ENCODE measurements at regions not wholly inside any gene's neighbourhood (a gene's known extent, or its start where the extent isn't known, plus 50 kb on each side); places are given as distances from the start of the nearest gene placed in this dataset.
A peak's percentile ranks its signal among the peaks of the same experiment; 100 is the strongest.

DNA sequence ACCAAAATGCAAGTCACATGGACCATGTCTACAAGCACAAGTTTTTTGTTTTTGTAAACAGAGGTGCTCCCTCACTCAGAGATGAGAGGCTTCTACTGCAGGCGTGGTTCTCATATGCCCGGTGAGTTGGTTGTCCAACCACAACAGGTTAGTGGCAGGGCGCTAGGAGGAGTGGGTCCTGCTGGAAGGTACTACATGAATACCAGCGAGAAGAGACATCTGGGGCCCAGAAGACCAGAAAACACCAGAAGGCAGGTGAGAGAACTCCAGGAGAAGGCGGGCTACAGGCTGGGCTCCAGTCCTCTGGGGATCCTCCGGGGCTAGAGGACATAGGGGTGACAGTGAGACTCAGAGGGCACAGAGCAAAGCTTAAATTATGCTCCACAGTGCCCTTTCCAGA is 366.5 kb downstream of the MATN1 start:
- TF ChIP-seq, protein P1, sequence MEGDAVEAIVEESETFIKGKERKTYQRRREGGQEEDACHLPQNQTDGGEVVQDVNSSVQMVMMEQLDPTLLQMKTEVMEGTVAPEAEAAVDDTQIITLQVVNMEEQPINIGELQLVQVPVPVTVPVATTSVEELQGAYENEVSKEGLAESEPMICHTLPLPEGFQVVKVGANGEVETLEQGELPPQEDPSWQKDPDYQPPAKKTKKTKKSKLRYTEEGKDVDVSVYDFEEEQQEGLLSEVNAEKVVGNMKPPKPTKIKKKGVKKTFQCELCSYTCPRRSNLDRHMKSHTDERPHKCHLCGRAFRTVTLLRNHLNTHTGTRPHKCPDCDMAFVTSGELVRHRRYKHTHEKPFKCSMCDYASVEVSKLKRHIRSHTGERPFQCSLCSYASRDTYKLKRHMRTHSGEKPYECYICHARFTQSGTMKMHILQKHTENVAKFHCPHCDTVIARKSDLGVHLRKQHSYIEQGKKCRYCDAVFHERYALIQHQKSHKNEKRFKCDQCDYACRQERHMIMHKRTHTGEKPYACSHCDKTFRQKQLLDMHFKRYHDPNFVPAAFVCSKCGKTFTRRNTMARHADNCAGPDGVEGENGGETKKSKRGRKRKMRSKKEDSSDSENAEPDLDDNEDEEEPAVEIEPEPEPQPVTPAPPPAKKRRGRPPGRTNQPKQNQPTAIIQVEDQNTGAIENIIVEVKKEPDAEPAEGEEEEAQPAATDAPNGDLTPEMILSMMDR (conservative IDR thresholded peaks at IDR 0.05; ENCODE audit: low read depth, low read length): no peak

DNA sequence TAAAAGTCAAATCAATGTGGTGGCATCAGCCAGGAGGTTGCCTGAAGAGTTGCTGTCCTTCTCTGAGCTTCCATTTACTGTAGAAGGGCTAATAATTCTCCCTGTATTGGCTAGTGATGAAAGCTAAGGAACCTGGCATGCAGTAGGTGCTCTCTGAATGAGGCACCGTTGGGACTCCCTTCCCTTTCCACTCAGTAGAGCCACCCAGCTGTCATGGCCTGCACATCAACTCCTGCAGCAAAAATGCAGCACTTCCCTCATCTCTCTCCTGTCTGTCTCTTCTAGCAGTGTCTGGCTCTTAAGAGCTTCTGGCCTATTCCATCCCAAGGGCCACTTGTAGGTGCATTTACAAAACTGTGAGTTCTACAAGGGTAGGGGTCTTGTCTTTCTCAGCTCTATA is 369.0 kb downstream of the MATN1 start:
- DNase-seq (ENCODE audit: low read depth): no peak
- H3K4me3 ChIP-seq (ENCODE audit: low read depth, low read length): no peak overlapping the region
- TF ChIP-seq, protein P1 (conservative IDR thresholded peaks at IDR 0.05; ENCODE audit: low read depth, low read length): no peak

More for the DNA sequence above, 366.5 kb downstream of the MATN1 start:
- DNase-seq (ENCODE audit: low read depth): no peak
- no peak overlapping the region for H3K4me3 ChIP-seq (ENCODE audit: low read depth, low read length)

DNA sequence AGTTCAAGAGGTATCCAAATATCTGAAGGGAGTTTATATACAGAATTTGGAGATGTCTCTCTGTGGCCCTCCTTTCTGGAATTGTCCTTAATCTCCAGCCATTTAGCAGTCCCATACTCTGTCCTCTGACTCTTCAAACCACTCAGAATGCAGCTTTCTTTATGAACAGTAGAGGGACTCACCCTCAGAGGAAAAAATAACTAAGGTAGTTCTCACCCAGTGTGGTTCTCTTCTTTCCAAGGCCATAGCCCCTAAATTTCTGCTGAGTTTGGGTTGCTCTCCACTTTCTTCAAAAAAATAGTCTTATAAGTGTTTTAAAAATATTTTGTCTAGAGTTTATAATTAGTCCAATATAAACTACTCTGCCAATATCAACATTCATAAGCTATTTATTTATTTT is 369.7 kb downstream of the MATN1 start:
- TF ChIP-seq, protein P1 (conservative IDR thresholded peaks at IDR 0.05; ENCODE audit: low read depth, low read length): peak; percentile 55
- DNase-seq (ENCODE audit: low read depth): no peak
- H3K4me3 ChIP-seq (ENCODE audit: low read depth, low read length): no peak overlapping the region

DNA sequence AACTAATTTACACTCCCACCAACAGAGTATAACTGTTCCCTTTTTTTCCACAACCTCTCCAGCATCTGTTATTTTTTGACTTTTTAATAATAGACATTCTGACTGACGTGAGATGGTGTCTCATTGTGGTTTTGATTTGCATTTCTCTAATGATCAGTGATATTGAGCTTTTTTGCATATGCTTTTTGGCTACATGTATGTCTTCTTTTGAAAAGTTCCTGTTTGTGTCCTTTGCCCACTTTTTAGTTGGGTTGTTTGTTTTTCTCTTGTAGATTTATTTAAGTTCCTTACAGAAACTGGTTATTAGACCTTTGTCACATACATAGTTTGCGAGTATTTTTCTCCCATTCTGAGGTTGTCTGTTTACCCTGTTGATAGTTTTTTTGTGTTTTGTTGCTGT is 375.2 kb downstream of the MATN1 start:
- DNase-seq (ENCODE audit: low read depth): no peak
- no peak overlapping the region for H3K4me3 ChIP-seq (ENCODE audit: low read depth, low read length)
- TF ChIP-seq, protein P1 (conservative IDR thresholded peaks at IDR 0.05; ENCODE audit: low read depth, low read length): no peak

DNA sequence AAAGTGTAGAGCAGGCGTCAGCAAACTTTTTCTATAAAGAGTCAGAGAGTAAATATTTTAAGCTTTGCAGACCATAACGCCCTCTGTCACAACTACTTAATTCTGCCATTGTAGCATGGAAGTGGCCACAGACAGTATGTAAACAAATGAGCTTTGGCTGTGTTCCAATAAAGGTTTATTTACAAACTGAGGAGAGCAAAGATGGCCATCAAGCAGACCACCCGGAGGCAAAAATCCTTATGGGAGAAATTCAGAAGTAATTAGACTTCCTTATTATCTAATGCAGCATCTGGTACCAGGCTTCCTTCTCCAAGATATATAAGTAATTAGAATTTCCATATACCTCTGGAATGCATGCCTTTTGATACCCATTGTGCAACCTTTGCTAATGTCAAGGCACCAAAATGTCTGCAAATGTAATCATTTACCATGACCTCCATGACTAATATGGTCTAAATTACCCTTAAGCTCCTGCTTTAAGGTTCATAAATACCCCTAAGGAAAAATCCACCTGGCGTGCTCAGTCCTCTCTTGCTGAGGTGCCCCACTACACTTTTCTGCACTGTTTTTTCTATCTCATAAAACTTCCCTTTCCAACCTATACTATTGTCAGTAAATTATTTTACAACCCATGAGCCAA is 377.8 kb downstream of the MATN1 start:
- TF ChIP-seq, protein P1 (conservative IDR thresholded peaks at IDR 0.05; ENCODE audit: low read depth, low read length): no peak
- no peak overlapping the region for H3K4me3 ChIP-seq (ENCODE audit: low read depth, low read length)
- peak; percentile 19 for DNase-seq (ENCODE audit: low read depth)

DNA sequence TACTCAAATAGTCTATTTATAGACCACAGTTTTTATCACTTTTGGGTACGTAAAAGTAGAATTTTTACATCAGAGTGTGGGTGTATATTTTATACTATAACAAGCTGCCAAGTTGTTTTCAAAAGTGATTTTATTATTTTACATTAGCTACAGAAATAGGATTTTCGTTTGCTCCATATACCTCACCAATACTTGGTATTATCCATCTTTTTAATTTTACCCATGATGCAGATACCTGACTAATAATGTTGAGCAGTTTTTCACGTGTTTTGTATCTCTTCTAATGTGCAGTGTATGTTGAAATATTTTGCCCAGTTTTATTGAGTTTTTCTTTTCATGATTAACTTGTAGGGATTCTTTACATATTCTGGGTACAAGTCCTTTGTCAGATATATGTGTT is 379.8 kb downstream of the MATN1 start:
- H3K4me3 ChIP-seq (ENCODE audit: low read depth, low read length): no peak overlapping the region
- no peak for DNase-seq (ENCODE audit: low read depth)
- TF ChIP-seq, protein P1 (conservative IDR thresholded peaks at IDR 0.05; ENCODE audit: low read depth, low read length): no peak

DNA sequence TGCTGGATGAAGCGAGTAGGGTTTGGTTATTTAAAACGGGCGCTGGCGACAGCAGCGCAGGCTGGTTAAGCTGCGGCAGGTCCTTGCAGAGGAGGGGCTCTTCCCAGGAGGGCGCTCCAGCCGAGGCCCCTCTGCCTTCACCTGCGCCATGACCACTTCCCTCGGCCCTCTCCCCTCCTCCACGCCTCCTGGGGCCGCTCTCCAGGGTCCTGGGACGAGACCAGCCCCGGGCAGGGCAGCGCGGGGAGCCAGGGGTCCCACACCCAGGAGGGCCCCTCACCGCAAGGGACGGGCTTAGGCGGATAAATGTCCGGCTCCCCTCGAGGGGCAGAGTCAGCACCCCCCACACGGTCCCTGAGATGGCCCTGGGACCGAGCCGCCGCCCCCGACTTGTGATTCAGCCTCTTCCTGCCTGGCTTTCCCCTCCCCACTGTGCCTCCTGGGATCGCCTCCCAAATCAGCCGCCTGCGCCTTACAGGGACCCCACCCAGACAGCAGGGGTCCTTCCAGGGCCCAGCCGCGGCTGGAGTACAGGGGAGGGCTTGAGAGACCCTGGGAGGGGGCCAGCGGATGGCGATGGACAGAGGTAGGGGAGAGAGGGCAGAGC is 380.7 kb downstream of the MATN1 start:
- DNase-seq (ENCODE audit: low read depth): no peak
- TF ChIP-seq, protein P1 (conservative IDR thresholded peaks at IDR 0.05; ENCODE audit: low read depth, low read length): no peak
- H3K4me3 ChIP-seq (ENCODE audit: low read depth, low read length): no peak overlapping the region

Data from epithelial cell of proximal tubule (primary cell).